ENCODE measurements at regions not wholly inside any gene's neighbourhood (a gene's known extent, or its start where the extent isn't known, plus 50 kb on each side); places are given as distances from the start of the nearest gene placed in this dataset.

GRCh38 chr20:55583036-55583435 is 422.3 kb downstream of the CBLN4 start:
- Histone ChIP-seq H3K9me3 (no peaks in the 10 kb centered on the region), H3K4me3 (ENCODE audit: low read depth, low read length) (no peak overlapping the region), H3K27me3 (replicated peaks; ENCODE audit: control insufficient read depth, insufficient read depth, low read length) (no peaks in the 10 kb centered on the region), H3K36me3 (ENCODE audit: control insufficient read depth, insufficient read depth, low read length) (no peaks in the 10 kb centered on the region), H3K4me1 (no peaks in the 10 kb centered on the region)
- BruUV-seq (replicated peaks) = no TSS peak
- H3K36me3 Mint-ChIP-seq (ENCODE audit: insufficient read depth, unreplicated experiment) = no peaks in the 10 kb centered on the region
- DNase-seq = no peak
- TF ChIP-seq CTCF (IDR thresholded peaks at IDR 0.05; ENCODE audit: insufficient read depth in 1 of 2, low read depth in 1 of 2, low read length in 1 of 2, severe bottlenecking in 1 of 2, unreplicated experiment in 1 of 2) = no peak
- intact Hi-C loops (cut with micrococcal nuclease; ENCODE audit: unreplicated experiment) = no loop called here
- H3K4me3 Mint-ChIP-seq (ENCODE audit: unreplicated experiment) = no peak overlapping the region
- H3K4me1 Mint-ChIP-seq (ENCODE audit: low read depth, unreplicated experiment) = no peaks in the 10 kb centered on the region
- no peaks in the 10 kb centered on the region for H3K9me3 Mint-ChIP-seq (ENCODE audit: unreplicated experiment)
- peaks cover 7% of the 10 kb centered on the region for H3K27me3 Mint-ChIP-seq (ENCODE audit: insufficient read depth, unreplicated experiment)
- H3K27ac Mint-ChIP-seq (ENCODE audit: unreplicated experiment) = no peak overlapping the region
- POLR2A ChIA-PET = no interaction called here
- CTCF ChIA-PET = no interaction called here

- no peak for DNase-seq
- Histone ChIP-seq H3K4me3 (ENCODE audit: low read depth, low read length) (no peak overlapping the region), H3K27me3 (replicated peaks; ENCODE audit: control insufficient read depth, insufficient read depth, low read length) (no peaks in the 10 kb centered on the region), H3K36me3 (ENCODE audit: control insufficient read depth, insufficient read depth, low read length) (no peaks in the 10 kb centered on the region), H3K4me1 (no peaks in the 10 kb centered on the region), H3K9me3 (no peaks in the 10 kb centered on the region)
- no peak for TF ChIP-seq CTCF (IDR thresholded peaks at IDR 0.05; ENCODE audit: insufficient read depth in 1 of 2, low read depth in 1 of 2, low read length in 1 of 2, severe bottlenecking in 1 of 2, unreplicated experiment in 1 of 2)
- intact Hi-C loops (cut with micrococcal nuclease; ENCODE audit: unreplicated experiment) = no loop called here
- Mint-ChIP-seq H3K36me3 (ENCODE audit: insufficient read depth, unreplicated experiment) (no peaks in the 10 kb centered on the region), H3K4me3 (ENCODE audit: unreplicated experiment) (no peak overlapping the region), H3K9me3 (ENCODE audit: unreplicated experiment) (no peaks in the 10 kb centered on the region), H3K27ac (ENCODE audit: unreplicated experiment) (no peak overlapping the region), H3K27me3 (ENCODE audit: insufficient read depth, unreplicated experiment) (peaks cover 7% of the 10 kb centered on the region), H3K4me1 (ENCODE audit: low read depth, unreplicated experiment) (no peaks in the 10 kb centered on the region)
- CTCF ChIA-PET = no interaction called here
- no TSS peak for BruUV-seq (replicated peaks)
- POLR2A ChIA-PET = no interaction called here
Measured at GRCh38 chr20:55582498-55582897, 422.8 kb downstream of the CBLN4 start.

- Histone ChIP-seq H3K4me3 (ENCODE audit: low read depth, low read length) (no peak overlapping the region), H3K36me3 (ENCODE audit: control insufficient read depth, insufficient read depth, low read length) (no peaks in the 10 kb centered on the region), H3K27me3 (replicated peaks; ENCODE audit: control insufficient read depth, insufficient read depth, low read length) (no peaks in the 10 kb centered on the region), H3K4me1 (no peaks in the 10 kb centered on the region), H3K9me3 (no peaks in the 10 kb centered on the region)
- Mint-ChIP-seq H3K9me3 (ENCODE audit: unreplicated experiment) (no peaks in the 10 kb centered on the region), H3K4me1 (ENCODE audit: low read depth, unreplicated experiment) (no peaks in the 10 kb centered on the region), H3K27me3 (ENCODE audit: insufficient read depth, unreplicated experiment) (peaks cover 7% of the 10 kb centered on the region), H3K4me3 (ENCODE audit: unreplicated experiment) (no peak overlapping the region), H3K36me3 (ENCODE audit: insufficient read depth, unreplicated experiment) (no peaks in the 10 kb centered on the region), H3K27ac (ENCODE audit: unreplicated experiment) (no peak overlapping the region)
- DNase-seq = no peak
- no peak for TF ChIP-seq CTCF (IDR thresholded peaks at IDR 0.05; ENCODE audit: insufficient read depth in 1 of 2, low read depth in 1 of 2, low read length in 1 of 2, severe bottlenecking in 1 of 2, unreplicated experiment in 1 of 2)
- BruUV-seq (replicated peaks) = no TSS peak
- ChIA-PET CTCF (no interaction called here), POLR2A (no interaction called here)
- intact Hi-C loops (cut with micrococcal nuclease; ENCODE audit: unreplicated experiment) = no loop called here
Measured at GRCh38 chr20:55581519-55581918, 423.8 kb downstream of the CBLN4 start.

Data from Caco-2 (cell line).